GM21423 (cell line): ENCODE measurements at regions not wholly inside any gene's neighbourhood (a gene's known extent, or its start where the extent isn't known, plus 50 kb on each side); places are given as distances from the start of the nearest gene placed in this dataset.
A peak's percentile ranks its signal among the peaks of the same experiment; 100 is the strongest.

Experiments
- ATAC-seq: cut with Tn5 transposase; IDR thresholded peaks from one replicate; pipeline ENCODE4 v1.9.1; 2021; ENCODE audit warnings: mild to moderate bottlenecking, moderate library complexity; ENCODE audit not compliant: unreplicated experiment

DNA sequence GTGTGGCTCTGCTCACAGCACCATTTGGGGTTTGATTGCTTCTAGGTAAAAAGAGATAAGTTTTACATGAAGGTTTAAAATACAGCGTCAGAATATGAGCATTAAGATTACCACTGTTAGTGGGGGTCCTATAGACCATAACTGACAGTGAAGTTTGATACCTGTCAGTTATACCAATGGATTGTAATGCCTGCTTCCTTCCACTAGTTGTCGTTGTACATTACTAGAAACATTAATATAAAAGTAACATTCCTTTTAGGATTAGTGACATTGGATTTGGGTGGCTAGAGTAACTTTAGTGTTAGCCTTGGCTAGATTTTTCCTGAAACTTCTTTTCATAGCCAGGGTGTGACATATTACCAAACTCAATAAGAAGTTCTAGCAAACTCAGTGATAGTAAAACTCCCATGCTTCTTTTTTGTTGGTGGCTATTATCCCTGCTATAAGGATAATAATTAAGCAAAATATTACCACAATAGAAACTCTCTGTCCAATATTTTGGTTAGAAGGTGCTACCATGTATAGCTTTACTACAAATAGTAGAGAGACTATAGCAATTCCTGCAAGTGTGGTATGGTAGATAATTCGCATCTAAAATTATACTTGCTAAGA lies 57.1 kb downstream of the FAM181B start:
- no peak for ATAC-seq

- no peak for ATAC-seq
These were observed 57.8 kb downstream of the FAM181B start for GRCh38 chr11:82675838-82676237.

DNA sequence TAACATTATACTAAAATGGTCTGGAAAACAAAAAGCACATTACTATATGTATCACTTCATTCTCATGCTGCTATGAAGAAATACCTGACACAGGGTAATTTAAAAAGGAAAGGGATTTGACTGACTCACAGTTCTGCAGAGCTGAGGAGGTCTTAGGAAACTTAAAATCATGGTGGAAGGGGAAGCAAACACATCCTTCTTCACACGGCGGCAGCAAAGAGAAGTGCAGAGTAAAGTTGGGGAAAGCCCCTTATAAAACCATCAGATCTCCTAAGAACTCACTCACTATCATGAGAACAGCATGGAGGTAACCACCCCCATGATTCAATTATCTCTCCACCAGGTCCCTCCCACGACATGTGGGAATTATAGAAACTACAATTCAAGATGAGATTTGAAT lies 60.0 kb downstream of the FAM181B start:
- ATAC-seq, result no peak

GRCh38 chr11:82671451-82671850 lies 62.2 kb downstream of the FAM181B start:
- no peak for ATAC-seq

GRCh38 chr11:82663535-82663934 lies 70.1 kb downstream of the FAM181B start:
- ATAC-seq, result no peak

- ATAC-seq, result no peak
These were observed 79.9 kb downstream of the FAM181B start for GRCh38 chr11:82653752-82654151.

DNA sequence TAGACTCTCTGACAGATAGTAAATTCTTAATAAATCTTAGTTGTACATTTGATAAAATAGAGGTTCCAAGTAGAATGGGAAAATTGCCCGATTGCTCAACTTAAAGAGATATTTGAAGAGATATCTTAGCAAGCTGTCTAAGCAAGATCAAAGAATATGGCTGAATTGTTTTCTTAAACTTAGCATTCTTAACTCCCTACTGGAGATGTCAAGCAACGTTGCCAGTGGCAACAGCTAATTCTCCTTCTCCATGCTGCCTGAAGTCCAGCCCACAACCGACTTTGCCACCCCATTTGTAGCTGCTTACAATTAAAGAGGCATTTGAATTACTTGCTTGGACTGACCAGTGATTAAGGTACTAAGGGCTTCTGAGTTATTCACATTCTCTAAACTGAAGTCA lies 94.4 kb downstream of the FAM181B start:
- ATAC-seq, result no peak

DNA sequence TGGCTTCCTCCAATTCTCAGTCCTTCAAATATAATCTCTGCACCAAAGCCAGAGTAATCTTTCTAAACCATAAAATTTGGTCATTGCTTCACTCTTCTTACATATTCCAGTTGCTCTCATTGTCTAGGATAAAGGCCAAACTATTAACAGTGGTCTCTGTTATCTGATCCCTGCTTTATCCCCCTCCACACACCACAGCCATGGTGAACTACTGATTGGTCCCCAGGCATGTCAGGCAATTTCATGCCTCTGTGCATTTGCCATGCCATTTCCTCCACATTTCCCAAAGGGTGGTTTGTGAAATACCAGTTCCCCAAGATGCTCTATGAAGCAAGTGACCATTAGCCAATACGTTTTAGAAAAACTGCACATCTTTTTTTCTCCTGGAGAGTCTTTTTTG lies 97.0 kb downstream of the FAM181B start:
- ATAC-seq, result no peak

- ATAC-seq, result no peak
These were observed 99.6 kb downstream of the FAM181B start for GRCh38 chr11:82634091-82634490.

GRCh38 chr11:82631722-82632630 lies 101.7 kb downstream of the FAM181B start:
- ATAC-seq, result peak; percentile 78

DNA sequence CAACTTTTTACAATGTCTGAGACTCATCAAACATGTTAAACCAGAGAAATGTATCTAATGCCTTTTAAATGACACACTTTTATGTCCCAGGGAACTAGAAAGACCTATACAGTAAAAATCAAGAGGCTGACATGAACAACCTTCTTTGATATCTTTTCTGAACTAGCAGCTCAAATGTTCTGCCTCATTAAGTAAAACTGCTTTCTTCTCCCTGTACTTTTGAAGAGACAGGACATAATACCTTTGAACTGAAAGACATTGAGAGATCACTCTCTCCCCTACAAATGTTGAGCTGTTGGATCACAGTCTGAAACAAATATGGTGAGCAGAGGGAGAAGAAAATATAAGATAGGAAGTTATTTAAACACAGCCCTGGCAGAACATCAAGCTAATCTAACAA lies 123.0 kb downstream of the FAM181B start:
- no peak for ATAC-seq

- ATAC-seq, result no peak
These were observed 126.9 kb downstream of the FAM181B start for GRCh38 chr11:82606738-82607137.

DNA sequence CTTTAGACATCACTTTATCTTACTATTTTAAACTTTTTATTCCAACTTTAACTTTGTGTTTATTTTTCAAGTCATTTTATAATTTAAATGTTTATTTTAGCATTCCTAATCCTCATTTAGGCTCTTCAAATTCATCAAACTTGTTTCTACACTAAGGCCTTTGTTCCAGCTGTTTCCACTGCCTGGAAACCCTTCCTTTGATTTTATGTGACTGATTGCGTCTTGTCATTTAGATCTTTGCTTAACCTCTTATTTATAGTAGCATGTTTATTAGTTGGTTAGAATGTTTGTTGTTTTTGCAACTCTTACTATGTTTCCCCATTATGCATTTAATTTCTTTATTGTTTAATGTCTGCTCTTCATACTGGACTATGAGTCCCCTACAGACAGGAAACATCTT lies 132.0 kb downstream of the FAM181B start:
- no peak for ATAC-seq

DNA sequence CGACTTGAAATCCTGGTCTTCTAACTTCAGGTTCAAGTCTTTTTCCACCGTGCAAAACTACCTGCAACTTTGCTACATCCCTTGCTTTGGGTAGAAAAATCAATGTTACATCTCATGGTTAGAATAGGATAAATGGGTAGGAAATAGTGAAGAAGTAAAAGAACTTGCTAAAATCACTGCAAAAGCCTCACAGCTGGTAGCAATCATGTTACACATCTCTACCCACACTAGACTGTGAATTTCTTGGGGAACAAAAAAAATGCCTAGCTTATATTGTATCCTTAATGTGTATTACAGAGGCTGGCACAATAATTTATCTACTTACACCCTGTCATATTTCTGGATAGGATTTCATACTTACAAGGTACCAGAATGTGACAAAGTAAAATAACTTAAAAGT lies 133.8 kb downstream of the FAM181B start:
- no peak for ATAC-seq

DNA sequence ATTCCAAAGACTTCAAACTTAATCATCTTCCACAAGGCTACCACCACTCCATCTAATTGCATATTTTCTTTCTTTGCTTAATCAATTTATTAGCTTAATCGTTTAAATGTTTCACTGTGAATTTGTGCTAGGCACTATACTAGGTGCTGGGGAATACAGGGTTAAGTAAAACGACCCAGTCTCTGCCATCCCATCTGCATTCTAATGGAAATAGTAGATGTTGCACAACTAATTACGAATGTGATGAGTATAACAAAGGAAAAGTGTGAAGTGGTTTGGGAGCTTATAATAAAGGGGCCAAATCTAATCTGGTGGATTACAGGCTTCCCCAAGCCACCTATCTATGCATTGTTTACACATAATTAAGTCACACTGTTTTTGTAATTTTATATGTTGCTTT lies 147.1 kb downstream of the FAM181B start:
- ATAC-seq, result no peak

GRCh38 chr11:82577246-82577645 lies 156.4 kb downstream of the FAM181B start:
- ATAC-seq, result no peak

GRCh38 chr11:82560836-82561235 lies 172.8 kb downstream of the FAM181B start:
- ATAC-seq, result no peak

DNA sequence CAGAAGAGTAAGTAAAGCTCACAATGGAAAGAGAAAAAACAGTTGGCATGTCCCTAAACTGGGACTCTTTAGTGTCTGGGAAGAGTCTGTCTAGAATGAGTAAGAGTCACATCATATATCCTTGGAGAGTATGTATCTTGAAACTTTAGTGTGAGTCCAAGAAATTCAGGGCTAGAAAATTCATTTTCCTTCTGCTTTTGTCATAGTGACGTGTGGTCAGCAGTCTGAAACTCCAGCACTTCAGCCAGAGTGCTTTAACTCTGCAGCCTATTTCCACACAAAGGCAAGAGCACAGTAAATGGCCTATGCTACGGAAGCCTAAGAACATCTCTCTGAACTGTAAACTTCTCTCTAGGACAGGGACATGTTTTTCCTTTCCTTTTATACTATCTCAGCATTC lies 174.1 kb downstream of the FAM181B start:
- no peak for ATAC-seq

DNA sequence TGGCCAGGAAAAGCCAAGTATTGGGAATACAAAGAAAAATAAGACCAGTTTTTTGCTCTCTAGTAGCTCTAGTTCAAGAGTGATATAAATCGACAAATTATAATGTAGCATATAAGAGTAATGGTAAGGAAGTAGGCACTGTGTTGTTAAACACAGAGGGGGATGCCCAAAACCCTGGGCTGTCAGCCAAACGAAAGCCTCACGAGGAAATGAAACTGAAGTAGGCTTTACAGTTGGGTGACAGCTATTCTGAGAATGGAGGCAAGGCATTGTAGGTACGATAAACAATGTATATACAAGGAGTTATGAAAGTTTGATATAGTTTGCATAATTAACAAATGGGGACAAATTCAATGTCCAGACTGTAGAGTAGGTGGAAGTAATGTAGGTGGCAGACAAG lies 176.4 kb downstream of the FAM181B start:
- peak; percentile 100 for ATAC-seq

GRCh38 chr11:82556210-82556609 lies 177.5 kb downstream of the FAM181B start:
- ATAC-seq, result no peak

DNA sequence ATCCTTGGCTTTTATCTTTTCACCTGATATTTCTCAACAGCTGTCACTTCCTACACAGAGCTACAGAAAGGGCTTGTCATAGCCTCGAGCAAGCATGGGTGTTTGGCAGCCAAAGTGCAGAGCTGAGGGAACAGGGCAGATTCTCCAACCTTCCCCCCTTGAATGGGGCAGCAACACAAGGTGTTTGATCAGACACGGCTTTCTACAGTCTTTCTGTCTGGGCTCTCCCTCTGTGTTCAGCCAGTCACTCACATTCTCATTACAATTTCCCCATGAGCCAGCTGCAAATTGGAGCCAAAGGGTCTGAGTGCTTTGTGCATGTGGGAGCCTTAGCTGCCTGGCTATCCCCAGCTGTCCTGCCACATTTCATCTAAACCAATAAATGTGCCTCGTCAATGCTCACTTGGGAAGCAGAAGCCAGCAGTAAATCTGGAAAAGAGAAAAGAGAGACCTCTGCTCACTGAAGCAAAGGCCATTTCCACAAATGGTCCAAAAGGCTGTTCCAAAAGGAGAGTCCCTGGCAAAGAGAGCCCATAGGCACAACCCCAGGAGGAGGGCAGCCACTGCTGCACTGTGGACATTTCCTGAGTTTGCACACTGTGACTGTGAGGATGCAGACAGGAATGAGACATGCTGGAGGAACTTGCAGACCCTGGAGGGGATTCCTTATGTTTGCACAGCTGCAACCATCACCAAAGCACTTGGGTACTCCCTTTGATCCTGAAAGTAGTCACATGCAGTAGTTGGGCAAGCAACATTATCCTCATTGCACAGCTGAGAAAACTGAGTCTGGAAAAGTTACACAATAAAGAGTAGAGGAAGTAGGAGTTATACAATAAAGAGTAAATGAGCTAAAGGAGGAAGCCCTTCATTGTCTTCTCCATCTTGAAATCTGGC lies 186.8 kb downstream of the FAM181B start:
- ATAC-seq, result no peak
